NCI-H526 treated with DMSO at 0.1 percent for 48 hours (cell line): ENCODE measurements at regions not wholly inside any gene's neighbourhood (a gene's known extent, or its start where the extent isn't known, plus 50 kb on each side); places are given as distances from the start of the nearest gene placed in this dataset.
"Not testable (repeated sequence)": the region's sequence is repeated elsewhere in the genome, so short reads cannot be mapped to it uniquely, and the experiment has no call there.

Experiments used
- DNase-seq: peaks from one replicate; lab custom pipeline; 2025; lab: John Stamatoyannopoulos, UW

GRCh38 chr11:67873223-67873622 lies 130.7 kb downstream of the UNC93B1 start:
- DNase-seq = peak; percentile 66

- not testable (repeated sequence) for DNase-seq
These were observed 132.7 kb downstream of the UNC93B1 start for GRCh38 chr11:67871168-67871567.

DNA sequence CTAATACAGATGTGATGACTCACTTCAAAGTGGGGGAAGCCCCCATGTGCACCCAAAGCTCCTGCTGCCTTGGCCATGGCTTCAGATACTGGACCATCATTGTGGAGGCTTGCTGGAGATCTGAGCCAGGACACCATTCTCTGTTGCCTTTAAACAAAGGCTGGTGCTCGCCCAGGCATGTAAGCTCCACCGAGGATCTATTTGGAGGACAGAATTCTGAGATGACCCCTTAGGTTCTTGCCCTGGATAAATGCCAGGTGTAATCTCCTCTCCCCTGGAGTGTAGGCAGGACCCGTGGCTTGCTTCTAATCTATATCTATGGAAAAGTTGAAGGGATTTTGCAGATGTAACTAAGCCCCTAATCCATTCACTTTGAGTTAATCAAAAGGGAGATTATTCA lies 141.0 kb downstream of the UNC93B1 start:
- DNase-seq = not testable (repeated sequence)

DNA sequence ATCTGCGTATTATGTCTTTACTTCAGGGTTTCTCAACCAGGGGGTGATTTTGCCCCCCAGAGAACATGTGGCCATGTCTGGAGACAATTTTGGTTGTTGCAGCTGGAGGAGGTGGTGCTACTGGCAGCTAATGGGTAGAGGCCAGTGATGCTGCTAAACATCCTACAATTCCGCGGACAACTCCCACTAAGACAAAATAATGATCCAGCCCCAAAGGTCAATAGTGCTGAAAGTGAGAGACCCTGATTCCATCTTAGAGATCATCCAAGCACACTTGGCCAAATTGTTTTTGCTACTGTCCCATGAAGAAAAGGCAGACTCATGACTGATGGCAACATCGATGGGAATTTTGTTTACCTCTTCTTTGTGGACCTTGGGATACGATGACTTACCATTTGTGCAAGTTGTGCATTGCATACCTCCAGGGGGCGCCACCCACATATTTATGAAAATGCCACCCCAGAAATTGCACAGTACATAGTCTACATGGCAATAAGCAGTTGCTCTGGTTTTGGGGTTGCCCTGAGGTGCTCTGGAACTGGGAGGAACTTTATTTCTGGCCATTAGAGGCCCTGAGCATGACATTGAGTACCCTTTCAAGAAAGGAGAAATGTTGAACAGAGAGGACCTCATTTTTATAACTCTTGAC lies 144.3 kb downstream of the UNC93B1 start:
- DNase-seq = not testable (repeated sequence)

- not testable (repeated sequence) for DNase-seq
These were observed 153.2 kb downstream of the UNC93B1 start for GRCh38 chr11:67850747-67851146.

GRCh38 chr11:67849766-67850165 lies 154.1 kb downstream of the UNC93B1 start:
- DNase-seq = not testable (repeated sequence)

DNA sequence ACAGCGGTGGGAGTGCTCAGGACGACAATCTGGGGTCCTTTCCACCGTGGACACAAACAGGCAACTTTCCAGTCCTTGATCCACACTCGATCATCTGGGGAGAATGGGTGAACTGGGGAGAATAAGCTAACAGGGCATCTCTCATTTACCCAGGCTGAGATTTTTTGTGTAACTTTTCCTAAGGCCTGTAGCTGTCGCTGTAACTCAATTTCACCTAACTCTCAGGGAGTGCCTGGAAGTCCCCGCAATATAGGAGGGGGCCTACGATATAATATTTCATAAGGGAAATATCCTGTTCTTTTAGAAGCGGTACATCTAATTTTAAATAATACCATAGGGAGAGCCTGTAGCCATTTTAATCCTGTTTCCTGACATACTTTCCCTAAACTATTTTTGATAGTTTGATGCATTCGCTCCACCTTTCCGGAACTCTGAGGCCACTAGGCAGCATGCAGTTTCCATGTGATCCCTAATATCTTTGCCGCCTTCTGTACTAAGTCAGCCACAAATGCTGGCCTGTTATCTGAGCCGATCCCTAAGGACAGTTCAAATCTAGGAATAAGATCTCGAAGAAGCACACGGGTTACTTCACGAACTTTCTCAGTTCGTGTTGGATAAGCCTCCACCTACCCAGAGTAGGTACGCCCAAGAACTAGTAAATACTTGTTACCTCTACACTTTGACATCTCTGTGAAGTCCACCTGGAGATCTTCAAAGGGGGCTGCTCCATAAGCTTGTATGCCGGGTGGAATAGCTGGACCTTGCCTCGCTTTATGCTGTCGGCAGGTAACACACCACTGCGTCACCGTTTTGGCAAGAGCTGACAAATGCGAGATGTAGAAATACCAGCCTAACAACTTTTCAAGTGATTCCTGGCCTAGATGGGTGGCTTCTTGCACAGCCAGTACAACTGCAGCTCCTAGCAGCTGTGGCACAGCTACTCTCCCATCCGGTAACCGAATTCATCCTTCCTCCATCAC lies 155.7 kb downstream of the UNC93B1 start:
- DNase-seq = not testable (repeated sequence)

DNA sequence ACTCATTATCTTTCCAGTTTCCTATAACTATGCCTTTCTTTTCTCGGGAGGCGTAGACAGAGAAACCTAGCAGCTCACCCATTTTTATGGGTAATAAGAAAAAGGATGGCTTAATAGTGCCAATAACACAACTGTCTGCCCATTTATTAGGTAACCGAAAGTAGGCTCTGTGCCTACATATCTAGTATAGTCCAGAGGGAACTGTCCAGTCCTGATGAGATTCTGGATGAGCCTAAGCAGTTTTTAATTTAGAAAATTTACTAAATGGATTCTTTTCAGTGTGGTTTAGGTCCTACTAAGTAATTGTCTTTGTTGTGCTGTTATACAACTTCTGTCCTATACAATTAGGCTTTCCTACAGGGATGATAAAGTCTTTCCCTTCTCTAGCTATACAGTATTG lies 157.6 kb downstream of the UNC93B1 start:
- not testable (repeated sequence) for DNase-seq

- DNase-seq = not testable (repeated sequence)
These were observed 158.6 kb downstream of the UNC93B1 start for GRCh38 chr11:67845296-67845695.

GRCh38 chr11:67840599-67840998 lies 163.3 kb downstream of the UNC93B1 start:
- DNase-seq = not testable (repeated sequence)

DNA sequence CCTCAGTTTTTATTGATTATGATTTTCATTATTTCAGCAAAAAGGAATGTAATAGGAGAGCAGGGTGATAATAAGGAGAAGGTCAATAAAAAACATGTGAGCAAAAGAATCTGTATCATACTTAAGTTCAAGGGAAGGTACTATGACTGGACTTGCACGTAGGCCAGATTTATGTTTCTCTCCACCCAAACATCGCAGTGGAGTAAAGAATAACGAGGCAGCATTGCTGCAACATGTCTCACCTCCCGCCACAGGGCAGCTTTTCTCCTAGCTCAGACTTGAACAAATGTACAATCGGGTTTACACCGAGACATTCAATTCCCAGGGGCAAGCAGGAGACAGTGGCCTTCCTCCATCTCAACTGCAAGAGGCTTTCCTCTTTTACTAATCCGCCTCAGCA lies 155.7 kb upstream of the ALDH3B2 start:
- DNase-seq = not testable (repeated sequence)

DNA sequence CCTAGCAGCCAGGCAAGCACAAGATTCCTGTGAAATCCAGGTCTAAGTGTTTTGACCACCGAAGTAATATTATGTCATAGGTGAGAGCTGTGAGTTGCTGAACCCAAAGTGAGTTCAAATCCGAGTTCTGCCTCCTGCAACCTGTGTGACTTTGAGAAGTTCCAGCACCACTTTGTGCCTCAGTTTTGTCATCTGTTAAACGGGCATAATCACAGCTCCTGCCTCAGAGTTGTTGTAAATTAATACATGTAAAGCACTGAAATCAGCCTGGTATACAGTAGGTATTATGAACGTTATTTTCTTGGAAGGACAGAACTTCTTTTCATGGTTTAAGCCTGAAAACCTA lies 152.5 kb upstream of the ALDH3B2 start:
- not testable (repeated sequence) for DNase-seq

GRCh38 chr11:67826028-67826950 lies 151.9 kb upstream of the ALDH3B2 start:
- not testable (repeated sequence) for DNase-seq

GRCh38 chr11:67824861-67825260 lies 150.4 kb upstream of the ALDH3B2 start:
- not testable (repeated sequence) for DNase-seq

GRCh38 chr11:67820081-67820480 lies 145.7 kb upstream of the ALDH3B2 start:
- DNase-seq = no peak

DNA sequence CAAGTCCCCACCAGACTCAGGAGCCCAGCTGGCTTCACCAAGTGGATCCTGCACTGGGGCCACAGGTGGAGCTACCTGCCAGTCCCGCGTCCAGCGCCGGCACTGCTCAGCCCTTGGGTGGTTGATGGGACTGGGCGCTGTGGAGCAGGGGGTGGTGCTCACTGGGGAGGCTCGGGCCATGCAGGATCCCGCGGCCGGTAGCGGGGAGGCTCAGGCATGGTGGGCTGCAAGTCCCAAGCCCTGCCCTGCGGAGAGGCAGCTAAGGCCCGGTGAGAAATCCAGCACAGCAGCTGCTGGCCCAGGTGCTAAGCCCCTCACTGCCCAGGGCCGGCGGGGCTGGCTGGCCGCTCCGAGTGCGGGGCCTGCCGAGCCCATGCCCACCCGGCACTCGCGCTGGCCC lies 143.1 kb upstream of the ALDH3B2 start:
- DNase-seq = not testable (repeated sequence)

DNA sequence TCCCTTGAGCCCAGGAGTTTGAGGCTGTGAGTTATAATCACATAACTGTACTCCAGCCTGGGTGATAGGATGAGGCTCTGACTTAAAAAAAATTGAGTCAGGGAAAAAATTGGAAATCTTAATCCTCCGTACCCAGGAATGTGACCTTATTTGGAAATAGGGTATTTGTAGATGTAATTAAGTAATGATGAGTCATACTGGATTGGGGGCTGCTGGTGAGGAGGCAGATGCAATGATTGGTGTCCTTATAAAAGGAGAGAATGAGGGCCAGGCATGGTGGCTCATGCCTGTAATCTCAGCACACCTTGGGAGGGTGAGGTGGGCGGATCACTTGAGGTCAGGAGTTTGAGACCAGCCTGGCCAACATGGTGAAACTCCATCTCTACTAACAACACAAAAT lies 134.9 kb upstream of the ALDH3B2 start:
- not testable (repeated sequence) for DNase-seq

GRCh38 chr11:67807896-67808295 lies 133.5 kb upstream of the ALDH3B2 start:
- DNase-seq = not testable (repeated sequence)

DNA sequence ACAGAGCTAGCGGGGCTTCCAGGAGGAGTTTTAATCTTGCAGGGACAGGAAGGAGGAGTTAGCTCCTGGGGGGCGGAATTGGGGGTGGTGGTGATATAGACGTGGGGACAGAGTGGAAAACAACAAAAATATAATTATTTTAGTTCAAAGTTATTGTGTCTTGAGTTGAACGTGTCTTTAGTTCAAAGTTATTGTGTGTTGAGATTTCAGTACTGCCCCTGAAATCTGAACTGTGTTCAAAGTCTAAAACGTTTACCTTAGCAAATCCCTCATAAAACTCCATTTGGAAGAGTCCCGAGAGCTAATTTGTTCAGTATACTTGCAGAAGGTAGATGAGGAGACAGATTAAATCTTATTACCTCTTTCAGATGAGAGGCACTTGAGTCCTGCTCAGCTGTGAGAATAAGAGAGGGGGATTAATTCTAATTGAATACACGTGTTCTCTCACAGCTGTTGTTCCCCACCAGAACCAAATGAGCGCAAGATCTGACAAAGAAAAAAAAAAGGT lies 132.4 kb upstream of the ALDH3B2 start:
- DNase-seq = not testable (repeated sequence)

GRCh38 chr11:67806183-67806582 lies 131.8 kb upstream of the ALDH3B2 start:
- not testable (repeated sequence) for DNase-seq

- peak; percentile 95 for DNase-seq
These were observed 131.1 kb upstream of the ALDH3B2 start for GRCh38 chr11:67805253-67806126.
